HG03378 (cell line): ENCODE measurements at regions not wholly inside any gene's neighbourhood (a gene's known extent, or its start where the extent isn't known, plus 50 kb on each side); places are given as distances from the start of the nearest gene placed in this dataset.
"Not testable (repeated sequence)": the region's sequence is repeated elsewhere in the genome, so short reads cannot be mapped to it uniquely, and the experiment has no call there.

ENCODE experiments used
- ATAC-seq: cut with Tn5 transposase; IDR thresholded peaks from one replicate; pipeline ENCODE4 v1.9.1; 2021; ENCODE audit warnings: mild to moderate bottlenecking, moderate library complexity; ENCODE audit not compliant: unreplicated experiment

DNA sequence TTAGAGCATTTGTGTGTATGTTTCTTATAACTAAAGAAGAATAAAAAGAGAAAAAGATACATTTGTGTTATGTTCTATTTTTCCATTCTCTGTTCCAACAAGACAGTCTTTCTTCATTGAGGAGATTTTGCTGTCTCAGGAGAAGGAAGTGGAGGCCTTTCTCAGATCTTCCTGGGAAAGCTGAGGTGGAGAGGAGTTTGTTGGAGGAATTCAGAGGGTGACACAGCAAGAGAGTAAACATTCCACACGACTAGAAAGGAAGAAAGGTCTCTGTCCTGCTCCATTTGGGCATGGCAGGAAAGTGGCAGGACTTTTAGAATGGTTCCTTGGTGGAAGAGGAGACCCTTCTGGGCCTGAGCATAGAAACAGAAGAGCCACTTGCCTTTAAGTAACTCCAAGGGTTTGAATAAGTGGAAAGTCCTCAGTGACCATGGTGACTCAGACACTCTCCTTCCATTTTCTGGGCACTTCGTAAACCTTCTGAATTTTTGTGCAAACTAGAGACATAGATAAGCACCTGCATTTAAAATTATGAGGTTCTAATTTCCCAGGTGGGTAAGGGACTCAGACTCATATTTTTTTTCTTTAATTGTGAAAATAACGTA lies 52.3 kb upstream of the COL5A2 start:
- ATAC-seq: no peak

DNA sequence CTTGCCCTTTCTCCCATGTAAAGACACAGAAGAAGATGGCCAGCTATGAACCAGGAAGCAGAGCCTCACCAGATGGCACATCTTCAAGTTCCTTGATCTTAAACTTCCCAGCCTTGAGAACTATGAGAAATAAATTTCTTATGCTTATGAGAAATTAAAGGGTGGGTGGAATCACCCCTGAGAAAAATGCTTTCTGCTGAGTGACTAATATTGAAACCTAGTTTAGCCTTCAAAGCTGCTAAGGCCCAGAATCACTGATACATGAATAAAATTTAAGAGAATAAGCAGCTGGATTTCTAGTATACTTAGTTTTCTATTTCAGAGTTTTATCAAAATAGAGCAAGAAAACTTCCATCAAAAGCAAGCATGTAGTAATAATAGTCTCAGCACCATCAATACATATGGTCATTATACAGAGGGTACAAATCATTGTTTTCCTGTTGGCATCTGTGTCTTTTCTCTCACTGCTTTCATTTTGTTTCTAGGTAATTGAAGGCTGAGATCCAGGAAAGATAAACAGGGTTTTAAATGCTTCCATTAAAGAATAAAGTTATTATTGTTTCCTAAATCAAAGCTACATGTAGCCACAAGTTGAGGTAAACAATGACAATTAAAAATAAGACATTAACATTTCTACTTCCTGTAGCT lies 53.3 kb upstream of the COL5A2 start:
- peak; percentile 92 for ATAC-seq

DNA sequence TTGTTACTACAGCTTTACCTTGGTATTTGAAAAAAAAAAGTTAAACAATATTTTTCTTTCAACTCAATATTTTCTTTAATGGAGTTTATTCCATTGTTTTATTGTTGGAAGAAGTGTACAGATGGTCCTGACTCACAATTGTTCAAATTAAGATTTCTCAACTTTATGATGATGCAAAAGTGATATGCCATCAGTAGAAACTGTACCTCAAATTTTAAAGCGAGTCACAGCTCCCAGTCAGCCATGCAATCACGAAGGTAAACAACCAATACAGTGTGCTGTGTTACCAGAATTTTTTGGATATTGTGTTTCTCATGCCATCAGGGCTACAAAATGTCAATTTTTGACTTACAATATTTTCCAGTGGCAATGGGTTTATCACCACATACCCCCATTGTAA lies 54.0 kb upstream of the COL5A2 start:
- no peak for ATAC-seq

DNA sequence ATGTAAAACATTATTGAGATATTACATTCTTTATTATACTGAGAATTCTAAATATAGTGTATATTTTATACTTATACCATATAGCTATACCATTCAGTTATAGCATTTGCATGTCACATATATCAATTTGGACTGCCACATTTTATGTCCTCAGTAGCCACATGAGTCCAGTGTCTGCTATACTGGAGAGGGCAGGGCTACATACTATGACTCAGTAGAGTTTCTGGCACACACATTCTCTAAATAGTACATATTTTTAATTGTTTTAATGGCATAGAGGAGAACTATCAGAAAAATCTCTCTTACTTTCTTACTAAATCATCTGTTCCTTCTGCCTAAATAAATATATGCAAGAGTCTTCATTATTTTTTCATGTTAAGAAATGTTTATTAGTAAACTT lies 55.4 kb upstream of the COL5A2 start:
- ATAC-seq: no peak

DNA sequence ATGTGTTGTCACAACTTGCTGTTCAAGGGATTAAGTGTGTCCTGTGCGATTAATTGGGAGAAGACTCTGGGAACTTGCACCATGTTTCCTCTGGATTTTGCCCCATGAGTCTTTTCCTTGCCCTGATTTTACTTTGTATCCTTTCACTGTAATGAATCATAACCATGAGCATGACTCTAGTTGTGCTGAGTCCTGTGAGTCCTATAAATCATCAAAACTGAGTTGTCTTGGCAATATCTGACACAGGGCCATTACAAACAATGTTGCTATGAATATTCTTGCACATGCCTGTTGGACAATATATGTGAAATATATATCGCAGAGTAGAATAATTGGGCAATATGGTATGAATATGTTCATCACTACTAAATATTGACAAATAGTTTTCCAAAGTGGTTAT lies 56.5 kb upstream of the COL5A2 start:
- ATAC-seq: no peak

DNA sequence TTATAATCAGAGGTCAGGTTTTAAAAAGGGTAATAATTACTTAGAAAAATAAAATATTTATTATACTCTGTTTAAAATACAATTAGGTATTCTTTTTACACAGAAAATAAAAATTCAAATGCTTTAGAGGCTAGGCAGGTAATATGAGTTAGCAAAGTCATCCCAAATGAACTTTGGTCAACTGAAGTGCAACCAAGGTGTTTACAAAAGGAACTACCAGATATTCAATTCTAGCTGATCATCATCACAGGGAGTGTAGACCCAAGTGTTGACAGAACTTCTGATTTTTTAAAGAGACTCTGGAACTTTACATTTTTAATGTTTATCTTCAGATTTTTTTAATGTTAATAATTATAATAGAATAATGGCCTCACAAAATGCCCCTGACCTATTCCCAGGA lies 59.3 kb upstream of the COL5A2 start:
- ATAC-seq: no peak

DNA sequence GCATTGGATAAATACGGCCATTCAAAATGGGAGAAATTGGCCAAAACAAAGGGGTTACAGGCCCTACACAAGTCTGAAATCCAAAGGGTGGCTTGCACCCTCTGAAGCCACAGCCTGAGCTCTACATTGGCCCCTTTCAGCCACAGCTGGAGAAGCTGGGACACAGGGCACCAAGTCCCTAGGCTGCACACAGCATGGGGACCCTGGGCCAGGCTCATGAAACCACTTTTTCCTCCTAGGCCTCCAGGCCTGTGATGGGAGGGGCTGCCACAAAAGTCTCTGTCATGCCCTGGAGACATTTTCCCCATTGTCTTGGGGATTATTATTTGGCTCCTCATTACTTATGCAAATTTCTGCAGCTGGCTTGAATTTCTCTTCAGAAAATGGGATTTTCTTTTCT lies 64.3 kb upstream of the COL5A2 start:
- not testable (repeated sequence) for ATAC-seq

DNA sequence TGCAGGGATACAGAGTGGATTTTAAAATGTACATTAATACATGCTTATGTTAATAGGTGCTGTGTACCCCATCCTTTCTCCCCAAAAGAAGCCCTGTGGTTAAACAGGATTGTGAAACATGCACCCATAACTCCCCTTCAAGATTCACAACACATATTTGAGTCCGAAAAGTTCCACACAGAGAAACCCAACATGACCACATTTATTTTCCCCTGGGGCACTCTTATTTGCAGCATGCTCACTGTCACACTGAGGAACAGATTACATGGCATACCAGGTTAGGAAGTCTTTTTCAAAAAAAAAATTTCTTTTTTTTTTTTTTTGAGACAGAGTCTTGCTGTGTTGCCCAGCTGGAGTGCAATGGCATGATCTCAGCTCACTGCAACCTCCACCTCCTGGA lies 67.7 kb upstream of the COL5A2 start:
- ATAC-seq: no peak

DNA sequence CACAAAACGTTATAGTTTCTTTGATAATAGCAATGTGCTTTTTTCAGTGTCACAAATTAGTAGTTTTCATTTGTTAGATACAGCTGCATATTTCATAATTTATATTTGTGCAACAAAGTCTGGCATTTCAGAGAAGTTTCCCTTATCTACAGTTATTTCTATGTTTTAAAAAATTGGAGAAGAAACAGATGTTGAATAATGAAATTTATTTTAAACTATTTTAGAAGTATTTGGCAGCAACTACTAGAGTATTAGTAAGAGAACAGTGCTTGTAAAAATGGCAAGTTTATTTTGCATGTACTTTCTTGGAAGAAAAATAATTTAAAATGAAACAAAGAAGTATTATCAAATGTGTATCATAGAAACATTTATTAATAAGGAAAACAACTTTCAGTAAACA lies 68.6 kb upstream of the COL5A2 start:
- no peak for ATAC-seq

DNA sequence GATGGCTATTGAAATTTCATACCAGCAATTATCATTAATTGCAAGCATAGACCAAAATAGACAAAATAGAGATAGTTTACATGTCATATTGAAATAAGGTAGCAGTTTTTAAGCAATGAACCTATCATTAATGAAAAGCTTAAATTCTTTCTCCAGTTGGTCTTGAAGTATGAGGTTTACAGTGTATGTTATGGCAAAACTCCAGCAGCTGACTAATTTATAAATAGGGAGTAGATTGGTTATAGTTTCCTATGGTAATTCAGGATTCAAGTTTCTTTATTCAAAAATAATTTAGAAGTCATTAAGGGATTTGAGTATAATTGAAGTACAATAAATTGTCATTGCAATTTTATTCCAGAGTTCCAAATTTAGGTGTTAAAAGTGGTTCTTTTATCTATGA lies 69.6 kb upstream of the COL5A2 start:
- no peak for ATAC-seq

DNA sequence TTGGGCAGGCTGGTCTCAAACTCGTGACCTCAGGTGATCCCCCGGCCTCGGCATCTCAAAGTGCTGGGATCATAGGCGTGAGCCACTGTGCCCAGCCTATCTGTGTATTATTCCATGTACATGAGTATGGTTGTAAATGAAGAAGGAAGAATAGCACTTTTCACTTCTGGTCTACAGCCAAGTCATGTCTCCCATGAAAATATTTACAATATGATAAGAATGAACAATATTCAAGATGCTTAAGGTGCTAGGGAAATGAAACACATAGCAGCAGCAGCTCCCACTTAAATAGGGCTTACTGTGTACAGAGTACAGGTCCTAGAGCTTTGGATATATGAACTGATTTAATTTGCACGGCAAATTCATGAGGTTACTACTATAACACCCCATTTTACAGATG lies 70.3 kb upstream of the COL5A2 start:
- no peak for ATAC-seq

DNA sequence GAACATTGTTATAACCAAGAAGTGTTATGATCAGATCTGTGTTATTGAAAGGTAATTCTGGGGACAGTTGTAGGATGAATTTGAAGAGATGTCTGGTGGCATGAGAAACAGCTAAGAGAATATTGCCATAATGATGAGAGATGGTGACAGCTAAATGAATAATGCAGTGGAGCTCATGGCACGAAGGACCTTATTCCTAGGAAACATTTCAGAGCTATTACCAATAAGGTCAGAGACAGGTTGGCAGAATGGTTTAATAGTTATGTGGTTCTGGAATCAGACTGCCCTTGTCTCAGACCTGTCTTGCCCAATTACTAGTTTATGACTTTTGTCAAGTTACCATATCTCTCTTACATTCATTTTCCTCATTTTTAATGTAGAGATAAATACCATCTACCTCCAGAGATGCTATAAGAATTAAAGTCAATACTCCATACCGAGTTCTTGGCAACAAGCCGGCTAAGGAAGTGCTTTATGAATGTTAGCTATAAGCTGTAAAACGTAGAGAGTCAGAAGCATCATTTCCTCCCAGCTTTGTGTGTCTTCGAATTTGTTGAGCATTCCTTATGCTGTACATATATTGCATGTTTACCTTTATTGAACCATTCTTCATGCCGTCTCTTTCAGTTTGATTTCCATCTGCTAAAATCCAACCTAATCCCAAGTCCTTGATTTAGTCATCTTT lies 73.6 kb upstream of the COL5A2 start:
- no peak for ATAC-seq

DNA sequence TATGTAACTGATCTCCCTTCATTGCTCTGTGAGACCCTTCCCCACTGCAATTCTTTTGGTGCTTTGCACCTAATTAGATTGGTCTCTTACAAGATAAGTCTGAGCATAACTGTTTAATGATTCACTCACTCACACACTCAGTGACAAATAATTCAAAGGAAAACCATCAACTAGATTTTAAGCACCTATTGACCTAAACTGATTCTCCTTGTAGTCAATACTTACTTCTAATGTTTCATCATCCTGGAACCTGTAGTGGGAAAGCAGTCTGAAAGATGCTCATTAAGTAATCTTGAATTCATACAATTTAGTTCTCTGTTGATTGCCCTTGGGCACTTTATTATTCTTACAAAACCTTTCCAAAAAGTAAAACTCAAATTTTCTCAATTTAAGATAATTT lies 74.3 kb upstream of the COL5A2 start:
- ATAC-seq: no peak

DNA sequence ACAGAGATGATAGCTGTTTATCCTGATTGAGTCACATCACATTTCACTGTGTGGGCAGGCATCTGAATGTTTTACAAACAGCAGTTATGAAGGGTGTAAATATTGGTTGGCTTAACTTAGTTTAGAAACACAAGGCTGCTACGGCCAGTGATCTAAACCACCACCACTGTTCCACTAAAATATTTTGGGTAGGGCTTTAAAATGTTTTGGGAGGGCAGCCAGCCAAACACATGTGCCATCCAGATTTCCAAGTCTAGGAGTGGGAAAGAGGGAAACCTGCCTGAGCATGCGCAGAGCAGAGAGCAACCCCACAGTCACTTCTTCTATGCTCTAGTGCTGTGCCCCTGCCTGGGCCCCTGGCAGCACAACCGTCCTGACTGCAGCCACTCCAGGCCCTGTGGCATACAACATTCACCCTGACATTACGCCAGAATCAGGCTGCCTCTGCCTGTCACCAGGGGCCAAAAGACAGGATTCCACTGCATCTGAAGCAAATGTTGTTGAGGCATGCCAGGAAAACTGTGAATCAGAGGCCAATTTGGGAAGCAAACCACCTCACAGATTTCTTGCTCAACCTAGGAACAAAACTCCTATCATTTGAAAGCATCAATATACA lies 74.8 kb upstream of the COL5A2 start:
- ATAC-seq: no peak

DNA sequence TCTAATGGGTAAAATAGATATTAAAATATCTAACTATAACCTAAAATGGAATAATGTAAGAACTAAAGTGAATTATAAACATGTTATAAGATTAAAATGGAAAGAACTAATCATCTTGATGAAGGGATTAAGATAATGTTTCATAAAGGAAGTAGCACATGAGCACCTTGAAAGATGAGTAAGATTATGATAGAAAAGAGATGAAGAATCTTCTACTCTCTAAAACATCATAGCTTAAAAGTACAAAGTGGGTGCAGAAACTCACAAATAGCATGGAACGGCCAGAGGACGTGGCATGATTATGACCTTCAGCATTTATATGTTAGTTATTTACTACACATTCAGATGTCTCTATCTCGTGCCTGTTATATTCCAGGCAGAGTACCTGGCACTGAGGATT lies 76.2 kb upstream of the COL5A2 start:
- no peak for ATAC-seq

DNA sequence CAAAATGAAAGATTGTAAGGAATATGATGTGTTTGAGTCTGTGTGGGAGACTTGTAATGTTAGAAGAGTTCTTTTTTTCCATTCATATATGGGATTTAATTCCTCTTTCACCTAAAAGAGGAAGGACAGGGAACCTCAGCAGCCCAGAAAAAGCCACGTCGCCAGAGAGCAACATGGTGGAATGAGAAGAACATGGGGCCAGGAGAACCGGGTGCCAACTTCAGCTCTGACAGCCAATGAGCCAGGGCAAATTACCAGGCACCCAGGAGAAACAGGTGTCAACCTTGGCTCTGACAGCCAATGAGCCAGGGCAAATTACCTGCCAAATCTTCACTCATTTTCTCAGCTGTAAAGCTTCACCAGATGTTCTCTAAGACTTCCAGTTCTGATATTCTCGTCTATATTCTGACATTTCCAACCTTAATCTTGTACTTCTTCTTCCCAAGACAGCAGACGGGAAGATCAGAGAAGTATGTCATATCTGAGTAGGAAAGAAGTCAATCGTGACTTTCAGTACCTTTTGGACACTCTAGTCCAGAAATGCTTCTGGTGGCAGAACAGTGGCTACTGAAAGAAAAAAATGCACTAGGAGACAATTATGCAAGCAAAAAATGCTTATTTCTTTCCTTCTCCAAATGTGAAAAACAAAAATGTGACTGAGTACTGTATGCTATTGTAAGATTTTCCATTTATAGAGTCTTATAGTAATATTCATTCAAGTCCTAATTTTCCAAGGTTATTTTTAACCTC lies 79.2 kb upstream of the COL5A2 start:
- no peak for ATAC-seq

DNA sequence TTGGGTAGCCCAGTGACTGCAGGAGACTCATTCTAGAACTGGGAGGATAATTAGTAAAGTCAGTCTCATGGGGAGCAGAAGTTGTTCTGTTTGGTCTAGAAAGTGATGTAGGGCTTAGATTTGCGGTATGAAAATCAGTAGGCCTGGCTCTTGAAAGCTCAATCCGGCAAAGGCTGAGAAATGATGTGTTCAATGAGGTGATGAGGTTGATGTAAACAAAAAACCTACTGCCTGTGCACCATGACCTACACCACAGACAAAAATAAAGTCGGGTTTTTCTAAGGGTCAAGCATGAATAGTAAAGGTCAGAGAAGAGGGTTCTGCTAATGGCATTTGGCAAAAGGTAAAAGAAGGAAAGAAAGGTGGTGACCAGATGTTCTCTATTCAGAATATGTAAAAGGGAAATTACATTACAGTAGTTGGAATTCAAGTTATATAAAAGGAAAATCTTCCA lies 80.8 kb upstream of the COL5A2 start:
- no peak for ATAC-seq

DNA sequence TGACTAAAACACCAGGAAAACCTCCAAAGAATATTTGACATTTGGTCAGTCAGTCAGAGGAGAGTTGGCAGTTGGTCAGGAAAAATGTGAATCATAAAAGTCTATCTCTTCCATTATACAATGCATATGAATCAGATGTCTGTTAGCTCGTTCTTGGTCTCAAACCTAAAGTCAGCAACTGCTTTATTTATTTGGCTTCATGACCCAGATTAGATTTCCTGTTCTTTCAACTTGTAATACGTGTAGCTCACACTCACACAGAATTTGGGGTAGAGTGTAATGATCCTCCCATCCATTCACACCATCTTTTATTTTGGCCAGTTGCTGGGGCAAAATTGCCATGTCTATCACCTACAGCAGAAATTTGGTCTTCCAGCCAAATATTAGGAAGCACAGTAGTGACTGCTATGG lies 81.9 kb upstream of the COL5A2 start:
- ATAC-seq: no peak

DNA sequence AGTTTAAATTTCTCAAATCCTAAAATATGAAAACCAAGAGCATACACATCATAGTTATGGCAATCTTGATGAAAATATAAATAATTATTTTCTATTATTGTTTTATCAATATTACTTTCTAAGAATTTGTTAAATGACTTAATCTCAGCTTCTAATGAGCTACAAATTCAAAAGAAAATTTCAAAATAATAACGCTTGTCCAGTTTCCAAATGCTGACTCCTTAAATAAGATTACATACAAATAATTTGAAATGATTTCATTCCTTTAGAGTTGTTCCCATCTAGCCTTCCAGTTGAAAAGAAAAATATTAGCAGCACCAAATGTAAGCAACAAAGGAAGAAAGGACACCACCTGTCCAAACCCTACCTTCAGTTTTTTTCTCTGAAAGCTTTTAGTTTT lies 82.4 kb upstream of the COL5A2 start:
- ATAC-seq: no peak

DNA sequence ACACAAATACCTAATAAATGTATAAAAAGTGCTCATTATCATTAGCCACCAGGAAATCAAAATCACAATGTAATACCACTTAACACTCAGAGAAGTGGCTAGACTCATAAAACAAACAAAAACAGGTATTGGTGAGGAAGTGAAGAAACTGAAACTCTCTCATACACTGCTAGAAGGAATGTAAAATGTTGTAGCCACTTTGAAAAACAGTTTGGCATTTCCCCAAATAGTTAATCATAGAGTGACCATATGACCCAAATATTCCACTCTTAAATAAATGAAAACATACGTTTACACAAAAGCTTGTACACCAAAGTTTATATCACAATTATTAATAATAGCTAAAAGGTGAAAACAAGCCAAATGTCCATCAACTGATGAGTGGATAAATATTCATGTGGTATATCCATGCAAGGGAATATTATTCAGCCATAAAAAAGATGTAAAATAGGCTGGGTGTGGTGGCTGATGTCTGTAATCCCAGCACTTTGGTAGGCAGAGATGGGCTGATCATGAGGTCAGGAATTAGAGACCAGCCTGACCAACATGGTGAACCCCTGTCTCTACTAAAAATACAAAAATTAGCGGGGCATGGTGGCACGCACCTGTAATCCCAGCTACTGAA lies 86.2 kb upstream of the COL5A2 start:
- ATAC-seq: no peak

DNA sequence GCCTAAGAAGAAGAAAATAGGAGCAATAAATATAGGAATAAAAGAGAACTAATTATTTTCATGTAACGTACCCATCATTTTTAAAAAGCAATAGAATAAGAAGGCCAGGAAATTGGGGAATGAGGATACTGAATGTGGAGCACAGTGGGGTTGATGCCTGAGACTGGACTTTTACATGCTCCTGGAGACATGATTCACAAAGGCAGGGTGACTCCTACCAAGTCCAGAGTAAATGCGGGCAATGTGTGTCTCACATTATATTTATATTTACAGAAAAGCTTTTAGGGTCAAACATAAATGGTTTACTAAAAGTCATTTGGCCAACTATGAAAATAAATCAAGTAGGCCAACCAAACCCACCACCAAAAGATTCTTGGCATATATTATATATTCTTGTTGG lies 87.9 kb upstream of the COL5A2 start:
- no peak for ATAC-seq
